Glomerular endothelial cell (primary cell): ENCODE measurements at regions not wholly inside any gene's neighbourhood (a gene's known extent, or its start where the extent isn't known, plus 50 kb on each side); places are given as distances from the start of the nearest gene placed in this dataset.
"Not testable (repeated sequence)": the region's sequence is repeated elsewhere in the genome, so short reads cannot be mapped to it uniquely, and the experiment has no call there.

Source experiments
- DNase-seq: peaks from one replicate; pipeline ENCODE4 v3.0.0-alpha.2; 2011; ENCODE audit warnings: low read depth, low spot score; ENCODE audit errors: extremely low read depth

DNA sequence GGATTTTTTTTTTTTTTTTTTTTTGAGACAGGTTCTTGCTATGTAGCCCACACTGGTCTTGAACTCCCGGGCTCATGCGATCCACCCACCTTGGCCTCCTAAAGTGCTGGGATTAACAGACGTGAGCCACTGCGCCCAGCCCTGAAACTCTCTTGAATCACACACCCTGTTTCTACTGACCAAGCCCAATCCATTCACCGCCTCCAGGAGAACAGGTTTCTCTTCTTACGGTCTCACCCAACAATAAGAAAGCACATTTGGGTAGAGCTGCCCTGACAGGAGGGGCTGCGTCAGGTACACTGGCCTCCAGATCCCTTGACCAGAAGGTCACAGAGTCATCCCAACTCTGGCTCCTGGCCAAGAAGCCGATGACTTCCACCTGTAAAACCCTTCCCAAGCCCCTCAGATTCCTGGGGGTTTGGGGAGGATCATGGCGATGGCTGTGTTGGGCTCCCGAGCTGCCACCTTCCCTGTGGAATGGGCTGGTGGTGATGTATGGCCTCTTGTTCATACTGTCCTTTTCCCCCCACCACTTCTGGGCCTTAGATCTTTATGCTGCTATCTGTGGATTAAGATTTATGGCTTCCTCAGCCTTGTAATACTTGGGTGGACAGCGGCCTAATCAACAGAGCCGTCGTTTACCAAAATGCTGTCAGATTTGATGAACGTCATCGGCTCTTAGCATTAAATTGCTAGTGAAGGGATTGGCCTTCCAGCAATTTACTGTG, 89.1 kb downstream of the KATNIP start:
- DNase-seq = no peak

DNA sequence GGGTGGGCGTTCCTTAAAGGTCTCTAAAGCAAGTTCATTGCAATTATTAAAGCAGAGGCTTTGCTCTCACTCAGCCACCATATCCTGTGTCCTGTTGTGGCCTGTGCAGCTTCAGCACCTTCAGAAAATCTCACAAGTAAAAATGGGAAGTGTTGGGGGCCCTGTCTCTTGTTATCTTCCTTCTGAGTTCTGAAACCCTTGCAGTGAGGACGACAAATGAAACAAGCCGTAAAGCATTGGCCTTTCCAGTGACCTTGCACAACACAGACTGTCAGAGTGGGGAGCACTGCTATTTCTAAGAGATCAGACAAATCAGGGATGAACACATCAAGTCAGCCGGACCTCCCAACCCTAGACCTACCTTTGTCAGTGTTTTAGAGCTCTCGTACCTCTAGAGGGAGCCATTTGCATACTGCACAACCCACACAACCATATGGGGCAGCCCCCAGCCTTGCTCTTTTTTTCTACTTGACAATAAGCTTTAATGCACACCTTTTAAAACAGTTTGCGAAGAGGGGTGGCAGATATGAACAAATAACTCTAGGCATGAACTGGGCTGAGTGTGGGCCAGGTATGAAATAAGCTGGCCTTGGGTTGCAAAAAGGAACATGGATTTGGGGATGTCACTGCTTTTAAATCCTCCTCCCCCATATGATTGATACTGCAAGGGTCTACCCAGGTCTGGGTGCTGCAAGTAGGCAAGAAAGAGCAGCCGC, 89.8 kb downstream of the KATNIP start:
- no peak for DNase-seq

- no peak for DNase-seq
These were observed 90.3 kb downstream of the KATNIP start for GRCh38 chr16:27640277-27640600.

GRCh38 chr16:27641260-27641659, 91.3 kb downstream of the KATNIP start:
- no peak for DNase-seq

DNA sequence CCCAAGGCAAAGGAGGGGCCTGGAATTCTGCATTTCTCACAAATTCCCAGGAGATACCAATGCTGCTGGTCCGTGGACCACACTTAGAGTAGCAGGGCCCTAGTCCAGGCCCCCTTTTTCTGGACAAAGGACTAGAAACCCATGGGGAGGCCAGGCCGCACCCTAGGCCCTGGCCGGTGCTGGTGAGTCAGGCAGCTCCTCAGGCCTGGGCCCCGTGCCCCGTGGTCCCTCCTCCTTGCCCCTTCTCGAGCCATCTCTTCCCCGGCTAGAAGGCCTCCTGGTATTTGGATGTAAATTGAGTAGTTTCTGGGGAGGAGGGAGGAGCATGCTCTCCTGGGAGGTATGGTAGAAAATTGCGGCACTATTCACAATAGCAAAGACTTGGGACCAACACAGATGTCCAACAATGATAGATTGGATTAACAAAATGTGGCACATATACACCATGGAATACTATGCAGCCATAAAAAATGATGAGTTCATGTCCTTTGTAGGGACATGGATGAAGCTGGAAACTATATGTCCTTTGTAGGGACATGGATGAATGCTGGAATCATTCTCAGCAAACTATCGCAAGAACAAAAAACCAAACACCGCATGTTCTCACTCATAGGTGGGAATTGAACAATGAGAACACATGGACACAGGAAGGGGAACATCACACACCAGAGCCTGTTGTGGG, 91.9 kb downstream of the KATNIP start:
- DNase-seq = not testable (repeated sequence)

- no peak for DNase-seq
These were observed 92.8 kb downstream of the KATNIP start for GRCh38 chr16:27642756-27643155.

- DNase-seq = no peak
These were observed 94.2 kb downstream of the KATNIP start for GRCh38 chr16:27644165-27644564.

DNA sequence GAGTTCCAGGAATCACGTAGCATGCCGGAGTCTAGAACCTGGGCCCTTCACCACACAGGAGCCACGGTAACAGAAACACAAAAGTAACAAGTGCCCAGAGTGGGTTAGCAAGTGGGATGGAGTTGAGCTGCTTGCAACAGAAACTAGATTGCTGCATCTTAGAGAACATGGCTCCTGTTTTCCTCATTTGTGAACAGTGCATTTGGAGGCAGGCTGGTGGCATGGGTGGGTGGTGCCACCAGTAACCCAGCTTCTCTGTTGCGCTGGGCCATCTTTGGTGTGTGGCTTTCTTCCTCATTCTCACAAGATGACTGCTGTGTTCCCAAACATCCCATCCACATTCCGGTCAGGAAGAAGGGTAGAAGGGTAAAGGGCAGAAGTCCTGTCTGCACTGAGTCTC, 95.5 kb downstream of the KATNIP start:
- DNase-seq = no peak

DNA sequence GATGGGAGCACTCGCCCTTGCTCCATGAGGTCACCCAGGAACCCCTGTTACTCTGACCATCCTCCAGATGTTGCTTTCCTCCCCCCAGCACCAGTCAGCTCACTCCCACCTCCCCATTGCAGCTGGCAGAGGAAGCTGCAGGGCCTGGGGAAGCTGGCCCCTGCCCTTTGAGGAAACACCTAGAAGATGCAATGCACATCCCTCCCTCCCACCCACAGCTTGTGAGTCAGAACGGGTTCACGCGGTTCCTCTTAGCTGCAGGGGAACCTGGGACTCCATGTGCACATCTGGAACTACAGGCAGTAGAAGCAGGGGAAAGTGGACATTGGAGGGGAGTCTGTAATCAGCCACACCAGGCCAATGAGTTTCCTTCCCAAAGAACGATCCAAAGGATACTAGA, 96.9 kb downstream of the KATNIP start:
- no peak for DNase-seq

DNA sequence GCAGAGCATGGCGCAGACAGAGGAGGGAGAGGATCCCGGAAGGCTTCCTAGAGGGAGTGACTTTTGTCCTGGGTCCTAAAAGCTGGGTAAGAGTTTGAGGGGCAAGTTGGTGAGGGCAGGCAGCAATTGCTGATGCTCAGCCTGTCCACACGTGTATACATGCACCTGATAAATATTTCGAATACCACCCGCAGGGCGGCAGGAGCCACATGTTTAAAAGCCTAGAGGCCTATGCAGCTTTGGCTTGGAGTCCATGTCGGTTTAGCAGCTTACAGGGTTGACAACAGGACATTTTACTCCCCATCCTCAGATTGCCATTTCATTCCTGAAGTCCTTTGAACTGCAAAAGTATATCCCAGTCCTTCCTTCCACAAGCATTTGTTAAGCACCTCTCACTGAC, 99.1 kb downstream of the KATNIP start:
- no peak for DNase-seq

DNA sequence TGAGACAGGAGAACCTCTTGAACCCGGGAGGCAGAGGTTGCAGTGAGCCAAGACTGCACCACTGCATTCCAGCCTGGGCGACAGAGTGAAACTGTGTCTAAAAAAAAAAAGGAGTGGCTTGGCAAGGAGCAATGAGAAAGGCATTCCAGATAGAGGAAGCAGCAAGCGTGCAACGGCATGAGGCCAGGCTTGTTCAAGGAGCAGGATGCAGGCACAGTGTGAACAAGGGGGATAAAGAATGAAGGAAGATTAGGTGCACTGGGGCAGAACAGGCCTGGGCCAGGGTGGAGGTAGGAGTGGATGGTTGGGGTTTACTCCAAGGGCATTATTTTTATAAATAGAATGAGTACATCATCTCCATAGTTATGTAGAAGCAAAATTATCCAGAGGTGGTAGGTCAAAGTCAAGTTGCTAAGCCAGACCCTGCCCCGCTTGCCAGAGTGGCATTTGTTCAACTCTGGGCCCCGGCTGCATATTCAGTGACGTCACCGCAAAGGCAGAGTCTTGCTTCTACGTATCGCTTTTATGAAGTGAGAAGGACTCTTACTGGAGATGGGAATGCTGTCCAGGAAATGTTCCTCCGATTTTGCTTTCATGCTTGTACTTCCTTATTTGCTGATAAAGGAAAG, 100.2 kb downstream of the KATNIP start:
- DNase-seq = no peak

- DNase-seq = no peak
These were observed 101.4 kb downstream of the KATNIP start for GRCh38 chr16:27651301-27651700.

- no peak for DNase-seq
These were observed 107.9 kb downstream of the KATNIP start for GRCh38 chr16:27657811-27658210.

GRCh38 chr16:27660507-27660906, 110.6 kb downstream of the KATNIP start:
- no peak for DNase-seq

DNA sequence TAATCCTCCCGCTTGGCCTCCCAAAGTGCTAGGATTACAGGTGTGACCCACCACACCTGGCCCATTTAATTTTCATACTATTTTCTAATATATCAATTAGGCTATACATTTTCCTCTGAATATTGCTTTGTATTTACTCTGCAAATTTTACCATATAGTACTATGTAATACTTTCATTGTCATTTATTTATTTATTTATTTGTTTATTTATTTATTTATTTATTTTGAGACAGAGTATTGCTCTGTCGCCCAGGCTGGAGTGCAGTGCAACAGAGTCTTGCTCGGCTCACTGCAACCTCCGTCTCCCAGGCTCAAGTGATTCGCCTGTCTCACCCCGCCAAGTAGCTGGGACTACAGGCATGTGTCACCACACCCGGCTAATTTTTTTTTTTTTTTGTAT, 113.3 kb downstream of the KATNIP start:
- not testable (repeated sequence) for DNase-seq

- no peak for DNase-seq
These were observed 115.9 kb downstream of the KATNIP start for GRCh38 chr16:27665881-27666280.

DNA sequence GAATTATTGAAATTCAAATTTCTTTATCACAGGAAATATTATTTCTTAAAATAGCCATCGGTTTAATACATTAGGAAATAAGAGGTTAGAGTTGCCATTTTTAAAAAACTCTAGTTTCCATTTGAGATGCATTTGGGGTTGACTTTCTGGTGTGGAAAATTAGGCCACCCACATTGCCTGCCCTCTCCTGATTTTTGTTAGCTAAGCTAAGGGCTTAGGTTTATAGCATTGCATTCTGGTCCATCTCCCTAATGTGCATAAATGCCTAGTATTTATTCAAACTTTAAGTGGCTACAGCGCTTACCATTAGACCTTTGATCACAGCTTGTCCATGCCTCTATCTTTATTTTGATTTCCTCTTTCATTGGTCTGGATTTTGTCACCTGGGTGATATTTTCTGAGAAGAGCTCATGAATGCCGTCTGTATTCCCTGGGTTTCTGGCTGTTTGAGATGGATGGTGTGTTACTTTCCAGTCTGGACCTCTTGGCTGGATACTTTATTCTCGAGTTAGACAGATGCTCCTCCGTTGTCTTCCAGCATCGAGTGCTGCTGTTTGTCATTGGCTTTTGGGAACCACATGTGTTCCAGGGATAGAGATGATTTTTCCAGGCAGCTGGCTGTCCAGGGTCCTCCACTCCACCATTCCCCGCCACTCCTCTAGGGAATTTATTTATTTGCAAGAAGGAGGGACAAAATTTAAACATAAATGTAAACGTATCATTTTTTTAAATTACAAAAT, 120.3 kb downstream of the KATNIP start:
- no peak for DNase-seq

DNA sequence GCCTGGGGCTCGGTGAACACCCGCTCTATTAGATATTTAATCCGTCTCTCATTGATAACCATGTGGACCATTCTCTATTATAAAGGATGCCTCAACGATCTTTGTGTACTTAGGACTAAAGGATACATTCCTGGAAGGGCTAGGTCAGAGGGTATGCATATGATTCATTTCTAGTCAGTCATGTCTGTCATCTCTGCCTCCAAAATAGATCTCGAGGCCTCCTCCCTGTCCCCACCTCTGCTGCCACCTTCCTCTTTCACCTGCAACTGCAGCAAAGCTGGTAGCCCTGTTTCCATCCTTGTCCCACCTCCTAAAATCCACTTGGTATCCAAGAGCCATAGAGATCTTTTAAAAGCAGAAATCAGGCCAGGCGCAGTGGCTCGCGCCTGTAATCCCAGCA, 121.5 kb downstream of the KATNIP start:
- no peak for DNase-seq

GRCh38 chr16:27676839-27677238, 126.9 kb downstream of the KATNIP start:
- no peak for DNase-seq

DNA sequence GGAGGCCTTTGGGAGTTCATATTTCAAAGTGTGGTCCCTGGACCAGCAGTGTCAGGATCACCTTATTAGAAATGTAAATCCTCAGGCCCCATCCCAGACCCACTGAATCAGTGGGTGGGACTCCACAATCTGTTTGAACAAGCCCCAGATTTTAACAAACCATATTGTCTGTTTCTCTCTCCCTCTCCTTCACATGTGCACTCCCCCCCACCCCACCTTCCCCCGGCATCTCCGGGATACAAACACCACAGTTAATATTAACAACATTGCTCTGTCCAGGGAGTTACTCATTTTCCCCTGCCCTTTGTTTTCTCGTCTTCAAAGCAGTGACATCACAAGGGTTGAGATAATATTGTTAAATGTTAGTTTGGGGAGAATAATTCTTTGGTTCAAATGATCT, 127.3 kb downstream of the KATNIP start:
- DNase-seq = no peak

DNA sequence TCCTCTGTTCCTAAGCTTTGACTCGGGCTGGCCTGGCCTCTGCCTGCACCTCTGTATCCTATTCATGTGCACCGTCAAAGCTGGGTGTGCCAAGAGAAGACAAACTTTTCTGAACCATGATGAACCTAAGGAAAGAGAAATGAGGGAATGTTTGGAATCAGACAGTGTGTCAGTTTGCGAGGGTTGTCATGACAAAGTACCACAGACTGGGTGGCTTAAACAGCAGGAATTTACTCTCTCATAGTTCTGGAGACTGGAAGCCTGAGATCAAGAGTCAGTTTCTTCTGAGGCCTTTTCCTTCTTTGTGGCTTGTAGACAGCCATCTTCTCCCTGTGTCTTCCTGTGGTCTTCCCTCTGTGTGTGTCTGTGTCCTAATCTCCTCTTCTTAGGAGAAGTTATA, 129.0 kb downstream of the KATNIP start:
- no peak for DNase-seq
